ELR (cell line): ENCODE measurements at regions not wholly inside any gene's neighbourhood (a gene's known extent, or its start where the extent isn't known, plus 50 kb on each side); places are given as distances from the start of the nearest gene placed in this dataset.

Source experiments
- DNase-seq: peaks from one replicate; pipeline ENCODE4 v3.0.0-alpha.2; 2015; ENCODE audit warnings: low read depth

- no peak for DNase-seq
Observed at GRCh38 chr4:4599481-4600275, 57.8 kb upstream of the STX18 start.

GRCh38 chr4:4598851-4599411, 57.1 kb upstream of the STX18 start:
- no peak for DNase-seq

GRCh38 chr4:4596720-4597119, 54.9 kb upstream of the STX18 start:
- DNase-seq, result no peak

- DNase-seq, result peak; percentile 19
Observed at GRCh38 chr4:4595252-4595651, 53.4 kb upstream of the STX18 start.

GRCh38 chr4:4594285-4594920, 52.6 kb upstream of the STX18 start:
- no peak for DNase-seq

GRCh38 chr4:4593596-4594284, 51.9 kb upstream of the STX18 start:
- DNase-seq, result no peak

GRCh38 chr4:4592414-4592813, 50.6 kb upstream of the STX18 start:
- DNase-seq, result no peak
